Osteoblast (primary cell): ENCODE measurements at regions not wholly inside any gene's neighbourhood (a gene's known extent, or its start where the extent isn't known, plus 50 kb on each side); places are given as distances from the start of the nearest gene placed in this dataset.

Source experiments
- DNase-seq: peaks from one replicate; pipeline ENCODE4 v3.0.0; 2011; ENCODE audit warnings: low spot score, mixed read lengths; ENCODE audit not compliant: insufficient read length; ENCODE audit errors: missing footprints
- H2AFZ ChIP-seq: 2 replicates; pipeline ENCODE4 v1.6.0; 2011; ENCODE audit warnings: mild to moderate bottlenecking, low read length
- H3K27ac ChIP-seq: 2 replicates; pipeline ENCODE4 v1.5.1; 2011; ENCODE audit warnings: mild to moderate bottlenecking, low read depth, low read length, moderate library complexity
- H3K27me3 ChIP-seq: 2 replicates; pipeline ENCODE4 v1.6.0; 2012; ENCODE audit warnings: mild to moderate bottlenecking, control low read depth, inconsistent platforms, low read length, moderate library complexity; ENCODE audit not compliant: insufficient read depth
- H3K36me3 ChIP-seq: 2 replicates; pipeline ENCODE4 v1.5.1; 2011; ENCODE audit warnings: mild to moderate bottlenecking, low read length, control low read depth, moderate library complexity; ENCODE audit not compliant: insufficient read depth
- H3K4me1 ChIP-seq: 2 replicates; pipeline ENCODE4 v1.5.1; 2011; ENCODE audit warnings: mild to moderate bottlenecking, low read length, control low read depth, moderate library complexity; ENCODE audit not compliant: insufficient read depth
- H3K4me2 ChIP-seq: 2 replicates; pipeline ENCODE4 v1.6.0; 2011; ENCODE audit warnings: mild to moderate bottlenecking, low read length; ENCODE audit not compliant: insufficient read depth
- H3K4me3 ChIP-seq: fragments of 200-600 bp; sonication (generic); 3 replicates; pipeline ENCODE4 v1.5.1; 2012; ENCODE audit warnings: mild to moderate bottlenecking, low read length, inconsistent platforms; ENCODE audit not compliant: insufficient read depth
- H3K79me2 ChIP-seq: 2 replicates; pipeline ENCODE4 v1.6.0; 2012; ENCODE audit warnings: mild to moderate bottlenecking, low read length, control low read depth, inconsistent platforms; ENCODE audit not compliant: insufficient read depth
- H3K9me3 ChIP-seq: 2 replicates; pipeline ENCODE4 v1.5.1; 2011; ENCODE audit warnings: low read depth, low read length, control low read depth
- H4K20me1 ChIP-seq: 2 replicates; pipeline ENCODE4 v1.6.0; 2012; ENCODE audit warnings: mild to moderate bottlenecking, low read length, control low read depth; ENCODE audit not compliant: insufficient read depth
- TF ChIP-seq, protein P1 (sequence below): IDR thresholded peaks from 2 replicates; pipeline ENCODE4 v1.5.1; 2011; ENCODE audit warnings: mild to moderate bottlenecking, low read depth, low read length, moderate library complexity; ENCODE audit errors: extremely low read depth

GRCh38 chr13:61040181-61040580 is 375.5 kb downstream of the PCDH20 start:
- H3K79me2 ChIP-seq = no peaks in the 10 kb centered on the region
- TF ChIP-seq, protein P1, sequence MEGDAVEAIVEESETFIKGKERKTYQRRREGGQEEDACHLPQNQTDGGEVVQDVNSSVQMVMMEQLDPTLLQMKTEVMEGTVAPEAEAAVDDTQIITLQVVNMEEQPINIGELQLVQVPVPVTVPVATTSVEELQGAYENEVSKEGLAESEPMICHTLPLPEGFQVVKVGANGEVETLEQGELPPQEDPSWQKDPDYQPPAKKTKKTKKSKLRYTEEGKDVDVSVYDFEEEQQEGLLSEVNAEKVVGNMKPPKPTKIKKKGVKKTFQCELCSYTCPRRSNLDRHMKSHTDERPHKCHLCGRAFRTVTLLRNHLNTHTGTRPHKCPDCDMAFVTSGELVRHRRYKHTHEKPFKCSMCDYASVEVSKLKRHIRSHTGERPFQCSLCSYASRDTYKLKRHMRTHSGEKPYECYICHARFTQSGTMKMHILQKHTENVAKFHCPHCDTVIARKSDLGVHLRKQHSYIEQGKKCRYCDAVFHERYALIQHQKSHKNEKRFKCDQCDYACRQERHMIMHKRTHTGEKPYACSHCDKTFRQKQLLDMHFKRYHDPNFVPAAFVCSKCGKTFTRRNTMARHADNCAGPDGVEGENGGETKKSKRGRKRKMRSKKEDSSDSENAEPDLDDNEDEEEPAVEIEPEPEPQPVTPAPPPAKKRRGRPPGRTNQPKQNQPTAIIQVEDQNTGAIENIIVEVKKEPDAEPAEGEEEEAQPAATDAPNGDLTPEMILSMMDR = no peak
- DNase-seq = no peak

DNA sequence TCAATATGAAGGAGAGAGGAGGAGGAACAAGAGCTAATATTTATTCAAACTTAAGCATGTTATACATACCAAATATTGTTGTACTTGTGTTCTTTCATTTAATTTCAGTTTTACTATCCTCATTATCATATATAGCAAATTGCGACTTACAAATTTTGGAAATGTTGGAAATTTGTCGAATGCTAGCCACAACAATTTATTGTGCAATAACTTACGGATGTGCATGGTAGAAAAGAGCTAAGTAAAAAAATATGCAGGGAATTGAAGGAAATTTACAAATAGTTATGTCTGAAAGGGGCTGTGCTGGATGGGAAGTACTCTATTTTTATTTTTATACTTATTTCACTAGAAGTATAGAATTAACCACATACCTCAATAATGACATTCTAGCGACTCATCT is 376.3 kb downstream of the PCDH20 start:
- Histone ChIP-seq H3K4me3 (no peak overlapping the region), H2AFZ (no peak overlapping the region), H4K20me1 (no peaks in the 10 kb centered on the region), H3K79me2 (no peaks in the 10 kb centered on the region), H3K36me3 (no peaks in the 10 kb centered on the region), H3K4me1 (no peaks in the 10 kb centered on the region), H3K27me3 (no peaks in the 10 kb centered on the region), H3K4me2 (no peak overlapping the region), H3K27ac (no peak overlapping the region), H3K9me3 (no peaks in the 10 kb centered on the region)
- TF ChIP-seq, protein P1 = no peak
- no peak for DNase-seq

More at GRCh38 chr13:61040181-61040580, 375.5 kb downstream of the PCDH20 start:
- H3K36me3 ChIP-seq = no peaks in the 10 kb centered on the region
- H3K4me1 ChIP-seq = no peaks in the 10 kb centered on the region
- no peak overlapping the region for H3K4me3 ChIP-seq
- H3K27ac ChIP-seq = no peak overlapping the region
- no peak overlapping the region for H3K4me2 ChIP-seq
- H4K20me1 ChIP-seq = no peaks in the 10 kb centered on the region
- H3K27me3 ChIP-seq = no peaks in the 10 kb centered on the region
- no peak overlapping the region for H2AFZ ChIP-seq
- no peaks in the 10 kb centered on the region for H3K9me3 ChIP-seq

- no peak overlapping the region for H2AFZ ChIP-seq
- H4K20me1 ChIP-seq = no peaks in the 10 kb centered on the region
- H3K79me2 ChIP-seq = no peaks in the 10 kb centered on the region
- no peak overlapping the region for H3K4me3 ChIP-seq
- TF ChIP-seq, protein P1 = no peak
- DNase-seq = no peak
- H3K36me3 ChIP-seq = no peaks in the 10 kb centered on the region
- no peaks in the 10 kb centered on the region for H3K4me1 ChIP-seq
- no peak overlapping the region for H3K4me2 ChIP-seq
- H3K27ac ChIP-seq = no peak overlapping the region
- peaks cover 2% of the 10 kb centered on the region for H3K9me3 ChIP-seq
- H3K27me3 ChIP-seq = no peaks in the 10 kb centered on the region
These were observed 378.9 kb downstream of the PCDH20 start for GRCh38 chr13:61036715-61037114.

DNA sequence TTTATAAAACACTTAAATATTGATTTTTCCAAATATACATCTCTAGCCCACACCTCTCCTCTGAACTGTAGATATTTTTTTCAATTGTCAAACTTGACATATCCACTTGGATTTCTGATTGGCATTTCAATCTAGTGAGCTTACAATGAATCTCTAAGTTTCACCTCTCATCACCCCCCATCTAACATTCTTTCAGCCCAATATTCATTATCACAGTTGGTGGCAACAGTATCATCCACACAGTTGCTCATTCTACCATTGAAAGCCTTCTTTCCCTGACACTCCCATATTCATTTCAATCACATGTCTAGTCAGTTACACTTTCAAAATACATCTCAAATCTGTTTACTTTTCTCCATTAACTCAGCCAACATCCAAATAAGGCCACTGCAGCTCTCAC is 385.2 kb downstream of the PCDH20 start:
- Histone ChIP-seq H4K20me1 (no peaks in the 10 kb centered on the region), H3K27ac (no peak overlapping the region), H2AFZ (no peak overlapping the region), H3K4me2 (no peak overlapping the region), H3K4me1 (no peaks in the 10 kb centered on the region), H3K4me3 (no peak overlapping the region), H3K9me3 (peaks cover 2% of the 10 kb centered on the region), H3K79me2 (no peaks in the 10 kb centered on the region), H3K36me3 (no peaks in the 10 kb centered on the region), H3K27me3 (no peaks in the 10 kb centered on the region)
- DNase-seq = no peak
- TF ChIP-seq, protein P1 = no peak
